ENCODE measurements at regions not wholly inside any gene's neighbourhood (a gene's known extent, or its start where the extent isn't known, plus 50 kb on each side); places are given as distances from the start of the nearest gene placed in this dataset.

GRCh38 chr13:89967701-89968100 is 1379.8 kb upstream of the MIR17HG start:
- no peak for TF ChIP-seq POLR2A (IDR thresholded peaks at IDR 0.05)
- TF ChIP-seq, protein P1, sequence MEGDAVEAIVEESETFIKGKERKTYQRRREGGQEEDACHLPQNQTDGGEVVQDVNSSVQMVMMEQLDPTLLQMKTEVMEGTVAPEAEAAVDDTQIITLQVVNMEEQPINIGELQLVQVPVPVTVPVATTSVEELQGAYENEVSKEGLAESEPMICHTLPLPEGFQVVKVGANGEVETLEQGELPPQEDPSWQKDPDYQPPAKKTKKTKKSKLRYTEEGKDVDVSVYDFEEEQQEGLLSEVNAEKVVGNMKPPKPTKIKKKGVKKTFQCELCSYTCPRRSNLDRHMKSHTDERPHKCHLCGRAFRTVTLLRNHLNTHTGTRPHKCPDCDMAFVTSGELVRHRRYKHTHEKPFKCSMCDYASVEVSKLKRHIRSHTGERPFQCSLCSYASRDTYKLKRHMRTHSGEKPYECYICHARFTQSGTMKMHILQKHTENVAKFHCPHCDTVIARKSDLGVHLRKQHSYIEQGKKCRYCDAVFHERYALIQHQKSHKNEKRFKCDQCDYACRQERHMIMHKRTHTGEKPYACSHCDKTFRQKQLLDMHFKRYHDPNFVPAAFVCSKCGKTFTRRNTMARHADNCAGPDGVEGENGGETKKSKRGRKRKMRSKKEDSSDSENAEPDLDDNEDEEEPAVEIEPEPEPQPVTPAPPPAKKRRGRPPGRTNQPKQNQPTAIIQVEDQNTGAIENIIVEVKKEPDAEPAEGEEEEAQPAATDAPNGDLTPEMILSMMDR (IDR thresholded peaks at IDR 0.05): no peak
- no peak overlapping the region for H3K27ac ChIP-seq
- intact Hi-C loops (cut with DNase I): no loop called here
- H3K4me1 ChIP-seq: no peaks in the 10 kb centered on the region
- H3K27me3 ChIP-seq: no peaks in the 10 kb centered on the region
- DNase-seq: no peak
- no peaks in the 10 kb centered on the region for H3K36me3 ChIP-seq
- H3K9me3 ChIP-seq: no peaks in the 10 kb centered on the region
- H3K4me3 ChIP-seq (replicated peaks in 1 of 3): no peak overlapping the region
- 85 to 87% methylated on average over 2 of the region's 2 CpGs for WGBS, 2 donors

DNA sequence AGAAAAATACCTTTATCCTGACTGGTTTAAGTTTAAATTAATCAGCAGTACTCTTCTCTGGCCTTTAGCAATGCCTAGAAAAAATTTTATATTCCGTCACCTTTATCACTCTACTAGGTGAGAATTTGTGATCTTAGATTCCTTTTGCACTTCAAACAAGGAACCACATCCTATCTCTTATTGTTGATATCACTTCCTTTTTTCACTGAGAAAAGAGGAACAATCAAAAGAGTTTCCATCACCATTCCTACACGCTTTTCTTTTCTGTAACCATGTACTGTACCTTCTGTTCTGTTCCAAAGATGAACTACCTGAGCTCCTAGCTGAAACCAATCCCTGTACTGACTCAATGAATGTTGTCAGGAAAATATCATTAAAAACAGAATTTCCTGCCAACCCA is 1379.0 kb upstream of the MIR17HG start:
- Histone ChIP-seq H3K4me3 (replicated peaks in 1 of 3) (no peak overlapping the region), H3K4me1 (no peaks in the 10 kb centered on the region), H3K36me3 (no peaks in the 10 kb centered on the region), H3K27ac (no peak overlapping the region), H3K9me3 (no peaks in the 10 kb centered on the region), H3K27me3 (no peaks in the 10 kb centered on the region)
- intact Hi-C loops (cut with DNase I): no loop called here
- TF ChIP-seq, protein P1 (IDR thresholded peaks at IDR 0.05): no peak
- TF ChIP-seq POLR2A (IDR thresholded peaks at IDR 0.05): no peak
- DNase-seq: no peak
- WGBS, 2 donors: 44 to 45% methylated on average over 2 of the region's 2 CpGs

- H3K4me3 ChIP-seq (replicated peaks in 1 of 3): no peak overlapping the region
- 80 to 83% methylated on average over 1 of the region's 1 CpG for WGBS, 2 donors
- H3K9me3 ChIP-seq: no peaks in the 10 kb centered on the region
- H3K27ac ChIP-seq: no peak overlapping the region
- DNase-seq: no peak
- H3K27me3 ChIP-seq: no peaks in the 10 kb centered on the region
- intact Hi-C loops (cut with DNase I): no loop called here
- no peaks in the 10 kb centered on the region for H3K4me1 ChIP-seq
- TF ChIP-seq, protein P1 (IDR thresholded peaks at IDR 0.05): no peak
- TF ChIP-seq POLR2A (IDR thresholded peaks at IDR 0.05): no peak
- H3K36me3 ChIP-seq: no peaks in the 10 kb centered on the region
Measured at GRCh38 chr13:89970353-89970709, 1377.2 kb upstream of the MIR17HG start.

- H3K4me1 ChIP-seq: no peaks in the 10 kb centered on the region
- H3K27ac ChIP-seq: no peak overlapping the region
- no peaks in the 10 kb centered on the region for H3K27me3 ChIP-seq
- H3K9me3 ChIP-seq: no peaks in the 10 kb centered on the region
- TF ChIP-seq, protein P1 (IDR thresholded peaks at IDR 0.05): no peak
- TF ChIP-seq POLR2A (IDR thresholded peaks at IDR 0.05): no peak
- DNase-seq: no peak
- intact Hi-C loops (cut with DNase I): no loop called here
- 82 to 94% methylated on average over 3 of the region's 3 CpGs for WGBS, 2 donors
- no peaks in the 10 kb centered on the region for H3K36me3 ChIP-seq
- no peak overlapping the region for H3K4me3 ChIP-seq (replicated peaks in 1 of 3)
Measured at GRCh38 chr13:89977203-89977602, 1370.3 kb upstream of the MIR17HG start.

DNA sequence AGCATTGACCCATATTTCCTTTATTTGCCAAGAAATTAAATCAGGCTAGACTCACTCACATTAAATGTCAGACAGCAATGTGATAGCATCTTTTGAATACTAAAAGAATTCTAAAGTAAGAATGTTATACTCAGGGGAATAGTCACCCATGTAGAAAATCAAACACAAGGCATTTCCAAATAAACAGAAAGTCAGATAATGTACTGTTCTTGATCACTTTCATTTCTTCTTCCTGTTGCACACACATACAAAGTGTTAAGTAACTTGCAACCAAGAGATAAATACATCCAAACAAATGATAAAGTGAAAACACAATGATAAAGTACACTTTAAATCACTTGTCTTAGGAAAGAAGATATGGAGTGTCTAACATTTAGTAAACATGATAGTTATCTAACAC is 1366.6 kb upstream of the MIR17HG start:
- no peaks in the 10 kb centered on the region for H3K4me1 ChIP-seq
- no peak overlapping the region for H3K4me3 ChIP-seq (replicated peaks in 1 of 3)
- no peak overlapping the region for H3K27ac ChIP-seq
- no peaks in the 10 kb centered on the region for H3K9me3 ChIP-seq
- intact Hi-C loops (cut with DNase I): no loop called here
- TF ChIP-seq, protein P1 (IDR thresholded peaks at IDR 0.05): no peak
- no peak for TF ChIP-seq POLR2A (IDR thresholded peaks at IDR 0.05)
- H3K36me3 ChIP-seq: no peaks in the 10 kb centered on the region
- no peak for DNase-seq
- no peaks in the 10 kb centered on the region for H3K27me3 ChIP-seq

Measured in thyroid gland (tissue), 4 donors.